Activated CD8-positive, alpha-beta memory T cell treated with anti-CD3 and anti-CD28 coated beads, Interleukin-2, amount 50 U/mL, for 1 hour (primary cell): ENCODE measurements at regions not wholly inside any gene's neighbourhood (a gene's known extent, or its start where the extent isn't known, plus 50 kb on each side); places are given as distances from the start of the nearest gene placed in this dataset.

Source experiments
- DNase-seq: peaks from one replicate; pipeline ENCODE4 v3.0.0-alpha.2; 2020; ENCODE audit errors: extremely low read depth

DNA sequence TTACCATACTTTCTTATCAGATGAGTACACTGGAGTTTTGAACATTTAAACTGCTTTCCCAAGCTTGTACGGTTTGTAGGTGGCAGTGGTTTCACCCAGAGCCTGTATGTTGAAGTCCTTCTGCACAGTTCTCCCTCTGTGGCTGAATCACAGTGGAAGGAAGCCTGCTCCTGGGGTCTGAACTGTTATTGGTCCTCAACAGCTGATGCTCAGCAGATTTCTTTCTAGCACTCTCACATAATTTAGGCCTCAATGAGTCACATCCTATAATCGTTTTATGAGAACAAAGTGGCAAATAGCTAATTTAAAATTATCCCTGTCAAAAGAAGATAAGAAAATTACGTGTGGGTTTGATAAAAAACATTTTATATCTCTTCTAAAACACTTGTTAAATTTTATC is 229.7 kb downstream of the TLE4 start:
- no peak for DNase-seq

DNA sequence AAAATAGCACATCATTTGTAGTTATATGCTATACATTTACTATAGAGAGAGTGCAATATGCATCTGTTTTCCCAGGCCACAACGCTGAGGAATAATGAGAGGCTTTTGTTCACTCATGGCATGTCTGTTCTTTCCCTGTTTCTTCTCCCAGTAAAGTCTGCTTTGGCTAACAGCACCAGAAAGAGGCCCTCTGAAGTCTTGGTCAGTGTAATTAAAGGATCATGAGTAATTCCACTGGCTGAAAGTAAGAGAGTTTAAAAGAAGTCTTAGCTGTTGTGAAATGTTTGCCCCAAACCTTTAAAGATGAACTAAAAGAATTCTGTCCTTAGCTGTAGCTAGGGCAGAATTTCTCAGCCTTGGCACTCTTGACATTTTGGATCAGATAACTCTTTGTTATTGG is 228.8 kb downstream of the TLE4 start:
- DNase-seq: no peak

DNA sequence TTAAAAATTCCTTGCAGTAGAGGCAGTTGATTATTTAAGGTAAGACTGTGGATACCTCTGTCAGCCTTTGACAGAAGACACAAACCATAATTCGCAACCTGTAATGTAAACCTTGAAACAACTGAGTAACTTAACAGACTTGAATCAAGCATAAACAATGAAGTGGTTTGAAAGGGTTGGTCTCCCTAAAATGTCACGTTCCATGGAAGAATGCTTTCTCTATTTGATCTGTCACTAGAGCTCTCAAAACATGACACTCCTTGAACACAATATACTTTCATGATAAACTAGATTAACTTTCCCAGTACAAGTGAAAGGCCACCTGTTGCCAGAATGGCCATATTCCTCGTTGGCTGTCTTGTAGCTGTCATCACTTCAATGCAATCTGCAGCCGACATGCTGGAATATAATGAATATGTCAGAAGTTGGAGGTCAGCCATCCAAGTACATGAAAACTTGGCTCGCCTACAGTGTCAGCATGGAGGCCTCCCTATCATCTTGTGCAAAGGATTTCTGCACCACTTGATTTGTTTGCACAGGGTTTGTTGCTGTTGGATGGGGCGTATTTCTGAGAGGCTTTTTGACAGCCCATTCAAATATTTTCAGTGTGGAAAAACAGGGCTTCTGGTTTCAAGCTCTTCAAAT is 228.0 kb downstream of the TLE4 start:
- no peak for DNase-seq

DNA sequence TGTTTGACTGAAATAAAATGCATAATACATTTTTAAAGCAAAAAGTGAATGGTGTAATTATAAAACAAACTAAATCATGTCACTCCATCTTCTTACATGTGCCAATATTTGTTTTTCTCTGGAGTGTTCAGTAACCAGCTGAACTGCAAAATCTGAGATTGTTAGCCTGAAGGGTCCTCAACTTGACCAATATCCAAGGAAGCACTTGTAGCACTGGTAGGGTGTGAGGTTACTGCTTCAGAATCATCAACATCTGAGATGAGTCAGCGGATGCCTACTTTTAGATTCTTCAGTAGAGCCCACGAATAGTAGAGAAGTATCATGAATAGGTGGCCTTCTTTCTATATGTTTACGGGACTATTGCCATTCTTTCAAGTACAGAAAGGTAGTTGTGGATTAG is 226.7 kb downstream of the TLE4 start:
- no peak for DNase-seq

DNA sequence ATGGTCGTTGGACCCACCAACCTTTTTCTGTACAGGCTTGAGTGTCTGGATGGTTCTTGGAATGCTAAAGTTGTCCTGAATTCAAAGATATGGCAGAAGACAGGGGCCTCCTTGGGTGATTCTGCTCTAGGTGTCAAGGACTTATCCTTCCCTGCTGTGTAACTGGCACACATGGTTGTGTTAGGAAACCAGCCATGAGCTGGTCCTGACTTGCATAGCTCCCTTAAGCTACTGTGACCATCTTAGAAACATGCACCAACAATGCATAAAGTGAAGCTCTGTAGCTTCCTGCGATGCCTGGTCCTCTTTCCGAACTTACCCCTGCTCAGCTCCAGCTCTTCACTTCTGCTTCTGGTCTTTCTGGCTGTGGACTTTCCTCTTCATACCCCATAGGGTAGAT is 224.6 kb downstream of the TLE4 start:
- DNase-seq: no peak

DNA sequence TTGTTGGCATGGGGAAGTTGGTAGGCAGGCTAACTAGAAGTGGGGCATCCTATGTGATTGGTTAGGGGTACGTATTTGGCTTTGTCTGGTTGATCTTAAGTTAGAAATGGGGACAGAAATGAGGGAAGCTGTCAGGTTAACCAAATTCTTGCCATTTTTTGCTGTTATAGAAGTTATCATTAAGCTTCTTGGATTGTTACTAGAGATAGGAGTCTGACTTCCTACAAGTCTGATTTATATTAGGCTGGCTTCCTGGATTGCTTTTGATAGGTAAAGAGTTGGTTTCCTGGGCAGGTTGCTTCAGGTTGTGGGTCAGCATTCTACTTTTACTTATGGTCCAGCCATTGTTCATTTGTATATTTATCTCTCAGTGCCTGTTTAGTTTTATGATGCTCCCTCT is 216.9 kb downstream of the TLE4 start:
- DNase-seq: no peak

DNA sequence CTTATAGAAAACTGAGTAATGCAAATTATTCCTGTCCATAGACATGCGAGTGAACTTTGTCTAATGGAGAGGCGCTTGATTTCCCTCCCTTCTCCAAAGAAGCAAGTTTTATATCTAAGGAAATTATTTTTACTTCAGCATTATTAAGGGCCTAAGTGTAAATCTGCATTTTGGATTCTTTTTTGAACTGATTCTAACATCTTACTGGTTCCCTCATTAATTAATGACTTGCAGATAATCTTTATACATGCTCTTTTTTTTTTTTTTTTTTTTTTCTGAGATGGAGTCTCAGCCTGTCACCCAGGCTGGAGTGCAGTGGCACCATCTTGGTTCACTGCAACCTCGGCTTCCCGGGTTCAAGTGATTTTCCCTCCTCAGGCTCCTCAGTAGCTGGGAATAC is 209.5 kb downstream of the TLE4 start:
- no peak for DNase-seq

DNA sequence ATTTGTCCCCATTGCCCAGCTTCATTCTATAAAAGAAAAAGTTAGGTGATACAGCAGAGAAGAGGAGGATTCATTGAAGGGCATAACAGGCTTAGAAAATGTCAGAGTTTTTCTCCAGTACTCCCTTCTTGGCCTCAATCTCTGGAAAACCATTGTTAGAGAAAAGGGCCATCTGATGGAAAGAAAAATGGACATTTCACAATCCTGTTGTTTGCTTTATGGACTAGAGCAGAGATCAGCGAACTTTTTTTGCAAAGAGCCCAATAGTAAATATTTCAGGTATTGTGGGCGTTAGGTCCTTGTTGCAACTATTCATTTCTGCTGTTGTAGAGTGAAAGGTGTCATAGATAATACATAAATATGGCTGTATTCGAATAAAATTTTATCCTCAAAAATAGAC is 208.8 kb downstream of the TLE4 start:
- DNase-seq: no peak

DNA sequence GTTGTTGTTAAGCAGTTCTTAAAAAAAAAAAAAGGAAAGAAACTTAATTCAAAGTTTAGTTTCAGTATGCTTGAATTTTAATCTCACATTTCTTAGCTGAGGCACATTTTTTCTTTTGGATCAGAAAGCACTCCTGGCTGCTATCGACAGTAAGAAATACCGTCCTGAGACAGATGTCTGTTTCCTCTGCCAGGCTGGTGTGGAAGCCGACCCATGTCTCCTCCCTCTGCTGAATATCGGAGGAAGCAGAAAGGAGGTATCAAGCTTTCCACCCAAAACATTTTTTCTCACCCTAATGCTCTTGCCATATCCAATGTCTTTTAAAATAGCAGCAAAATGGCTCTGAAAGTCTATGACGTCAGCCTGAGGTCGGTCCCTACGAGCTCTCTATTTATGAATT is 208.1 kb downstream of the TLE4 start:
- DNase-seq: no peak

DNA sequence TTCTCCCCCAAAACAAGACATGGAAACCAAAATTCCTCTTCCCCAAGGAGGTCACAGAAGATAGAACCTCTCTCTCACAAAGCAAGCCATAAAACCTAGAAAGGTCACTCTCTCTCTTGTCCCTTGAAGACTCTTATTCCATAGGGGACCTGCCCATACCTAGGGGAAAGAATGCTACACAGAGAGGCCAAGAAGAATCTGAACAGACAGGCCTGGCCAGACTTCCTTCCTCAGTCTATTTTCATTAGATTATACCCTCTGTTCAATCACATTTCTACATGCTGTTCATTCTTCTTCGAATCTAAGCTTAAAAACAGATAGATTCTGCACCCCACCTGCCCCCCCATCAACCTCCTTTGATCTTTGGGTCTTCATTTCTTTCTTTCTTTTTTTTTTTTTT is 206.8 kb downstream of the TLE4 start:
- no peak for DNase-seq

DNA sequence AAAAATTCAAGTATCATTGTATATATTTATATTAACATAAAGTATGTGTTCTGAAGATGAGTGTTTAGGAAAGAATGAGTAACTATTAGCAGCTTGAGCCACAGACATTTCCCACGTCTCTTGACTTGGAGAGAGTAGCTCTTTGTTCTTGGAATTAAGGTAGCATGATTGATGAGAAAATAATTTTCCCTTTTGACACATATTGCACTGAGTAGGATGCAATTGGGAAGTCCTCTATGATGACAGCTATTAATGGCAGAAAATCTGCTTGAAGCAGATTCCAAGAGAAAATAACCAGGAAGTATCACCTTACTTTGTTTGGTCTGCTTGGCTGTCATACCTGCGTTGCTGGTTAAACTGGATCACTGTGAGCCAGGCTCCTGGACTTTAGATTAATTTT is 204.8 kb downstream of the TLE4 start:
- no peak for DNase-seq
